CD14-positive monocyte (primary cell): ENCODE measurements at regions not wholly inside any gene's neighbourhood (a gene's known extent, or its start where the extent isn't known, plus 50 kb on each side); places are given as distances from the start of the nearest gene placed in this dataset.

Experiments used
- DNase-seq, 3 donors: peaks; one replicate each; pipeline ENCODE4 v3.0.0-alpha.2; 2011 to 2022
- H2AFZ ChIP-seq: 2 replicates; pipeline ENCODE4 v1.6.0; 2012; ENCODE audit warnings: mild to moderate bottlenecking, low read depth, low read length, inconsistent platforms; ENCODE audit not compliant: insufficient read depth, poor library complexity, severe bottlenecking
- H3K27ac ChIP-seq, 2 donors: 1 replicate in 1 of 2; 2 replicates in 1 of 2; pipeline ENCODE4 v1.5.1; 2012 to 2013; ENCODE audit warnings: low read length in 2 of 2, control low read depth in 1 of 2, inconsistent platforms in 1 of 2, low read depth in 1 of 2, mild to moderate bottlenecking in 1 of 2
- H3K27me3 ChIP-seq, 2 donors: one replicate each; pipeline versions ENCODE4 v1.6.0 to v1.6.1; 2011 to 2013; ENCODE audit warnings: low read length in 2 of 2; ENCODE audit not compliant: control insufficient read depth in 2 of 2, insufficient read depth in 2 of 2
- H3K36me3 ChIP-seq, 2 donors: replicated peaks in 1 of 2; 1 replicate in 1 of 2; 2 replicates in 1 of 2; pipeline versions ENCODE4 v1.5.1 to v1.6.1; 2012 to 2013; ENCODE audit warnings: low read length in 2 of 2, control low read depth in 1 of 2, inconsistent platforms in 1 of 2, mild to moderate bottlenecking in 1 of 2; ENCODE audit not compliant: insufficient read depth in 2 of 2, control insufficient read depth in 1 of 2
- H3K4me1 ChIP-seq, 2 donors: 1 replicate in 1 of 2; 2 replicates in 1 of 2; pipeline versions ENCODE4 v1.5.1 to v1.6.1; 2012 to 2013; ENCODE audit warnings: low read length in 2 of 2, control low read depth in 1 of 2, inconsistent platforms in 1 of 2, mild to moderate bottlenecking in 1 of 2, moderate library complexity in 1 of 2; ENCODE audit not compliant: insufficient read depth in 2 of 2, control insufficient read depth in 1 of 2
- H3K4me2 ChIP-seq: replicated peaks from 2 replicates; pipeline ENCODE3; 2012; ENCODE audit warnings: low read length, moderate library complexity, mild to moderate bottlenecking; ENCODE audit not compliant: poor library complexity, severe bottlenecking; ENCODE audit errors: extremely low read depth
- H3K4me3 ChIP-seq, 3 experiments: fragments of 200-600 bp in 1 of 3; sonication (generic) in 1 of 3; replicated peaks in 1 of 3; 1 replicate in 2 of 3; 2 replicates in 1 of 3; pipeline ENCODE4 v1.5.1; 2011 to 2013; ENCODE audit warnings: low read length in 3 of 3, mild to moderate bottlenecking in 3 of 3, control low read depth in 2 of 3, low read depth in 2 of 3, inconsistent platforms in 1 of 3, moderate library complexity in 1 of 3
- H3K79me2 ChIP-seq: 2 replicates; pipeline ENCODE4 v1.6.0; 2012; ENCODE audit warnings: mild to moderate bottlenecking, control low read depth, inconsistent platforms, low read length, moderate library complexity; ENCODE audit not compliant: insufficient read depth
- H3K9ac ChIP-seq: 2 replicates; pipeline ENCODE4 v1.6.0; 2017; ENCODE audit warnings: low read length, mild to moderate bottlenecking; ENCODE audit not compliant: insufficient read depth, poor library complexity, severe bottlenecking
- H3K9me3 ChIP-seq, 2 donors: replicated peaks in 1 of 2; 1 replicate in 1 of 2; 2 replicates in 1 of 2; pipeline versions ENCODE4 v1.5.1 to v1.6.1; 2012 to 2013; ENCODE audit warnings: low read length in 2 of 2, control low read depth in 1 of 2; ENCODE audit not compliant: control insufficient read depth in 1 of 2, insufficient read depth in 1 of 2
- H4K20me1 ChIP-seq: 2 replicates; pipeline ENCODE4 v1.6.0; 2012; ENCODE audit warnings: mild to moderate bottlenecking, low read length, control low read depth, moderate library complexity; ENCODE audit not compliant: insufficient read depth
- H3K27ac Mint-ChIP-seq, 7 donors: one replicate each; pipeline ENCODE4 v1.8.0; 2020; ENCODE audit warnings: mild to moderate bottlenecking in 7 of 7, mixed read lengths in 7 of 7, moderate library complexity in 6 of 7, inconsistent platforms in 2 of 7
- H3K27me3 Mint-ChIP-seq, 3 donors: one replicate each; pipeline ENCODE4 v1.8.0; 2021 to 2022; ENCODE audit warnings: low read depth in 3 of 3, mild to moderate bottlenecking in 3 of 3, mixed read lengths in 3 of 3, moderate library complexity in 3 of 3, inconsistent platforms in 1 of 3
- H3K36me3 Mint-ChIP-seq, 2 donors: one replicate each; pipeline ENCODE4 v1.8.0; 2020; ENCODE audit warnings: mixed read lengths in 2 of 2, inconsistent platforms in 1 of 2, mild to moderate bottlenecking in 1 of 2
- H3K4me1 Mint-ChIP-seq: one replicate; pipeline ENCODE4 v1.8.0; 2020; ENCODE audit warnings: mild to moderate bottlenecking, mixed read lengths
- H3K4me3 Mint-ChIP-seq, 2 donors: one replicate each; pipeline ENCODE4 v1.8.0; 2020; ENCODE audit warnings: mild to moderate bottlenecking in 2 of 2, mixed read lengths in 2 of 2, moderate library complexity in 1 of 2
- H3K9me3 Mint-ChIP-seq, 7 donors: one replicate each; pipeline ENCODE4 v1.8.0; 2020 to 2022; ENCODE audit warnings: mixed read lengths in 7 of 7, mild to moderate bottlenecking in 6 of 7, moderate library complexity in 6 of 7, inconsistent platforms in 2 of 7
- CTCF ChIP-seq: fragments of 200-600 bp; IDR thresholded peaks from one replicate; pipeline ENCODE4 v1.8.0; 2022; ENCODE audit warnings: antibody characterized with exemption, mild to moderate bottlenecking
- WGBS: methylation state at CpG from one replicate; pipeline ENCODE4 v1.1.5; 2013; ENCODE audit warnings: missing lambda C conversion rate; ENCODE audit not compliant: insufficient coverage; 5-methylcytosine and 5-hydroxymethylcytosine counted together
- intact Hi-C, 2 donors: fragments of 100-400 bp; cut with micrococcal nuclease; formaldehyde crosslinking; loops; one replicate each; pipeline versions ENCODE4 v1.15.0 to v1.15.1; 2023

GRCh38 chr2:6788614-6789013 lies 77.1 kb downstream of the CMPK2 start:
- no peak overlapping the region for H2AFZ ChIP-seq
- no peaks in the 10 kb centered on the region for H3K36me3 Mint-ChIP-seq
- no peak overlapping the region for H3K4me3 Mint-ChIP-seq
- H3K4me3 ChIP-seq = no peak overlapping the region
- peaks cover 11 to 14% of the 10 kb centered on the region in 2 donors for H3K4me1 ChIP-seq
- H4K20me1 ChIP-seq = no peaks in the 10 kb centered on the region
- H3K27ac Mint-ChIP-seq = no peak overlapping the region
- TF ChIP-seq CTCF = no peak
- H3K27me3 Mint-ChIP-seq = peaks cover 0 to 9% (median 5%) of the 10 kb centered on the region in 3 donors
- no peaks in the 10 kb centered on the region for H3K27me3 ChIP-seq
- no peak for DNase-seq
- no peaks in the 10 kb centered on the region for H3K79me2 ChIP-seq
- no peaks in the 10 kb centered on the region for H3K9me3 ChIP-seq
- no peaks in the 10 kb centered on the region for H3K36me3 ChIP-seq
- no CpG with 5 or more reads among the region's 2 CpGs for WGBS
- no peak overlapping the region for H3K4me2 ChIP-seq
- H3K9me3 Mint-ChIP-seq = peaks cover 0 to 5% (median 0%) of the 10 kb centered on the region in 7 donors
- H3K9ac ChIP-seq = no peak overlapping the region
- intact Hi-C loops = no loop called here
- peaks cover 22% of the 10 kb centered on the region for H3K4me1 Mint-ChIP-seq
- H3K27ac ChIP-seq = no peak overlapping the region

DNA sequence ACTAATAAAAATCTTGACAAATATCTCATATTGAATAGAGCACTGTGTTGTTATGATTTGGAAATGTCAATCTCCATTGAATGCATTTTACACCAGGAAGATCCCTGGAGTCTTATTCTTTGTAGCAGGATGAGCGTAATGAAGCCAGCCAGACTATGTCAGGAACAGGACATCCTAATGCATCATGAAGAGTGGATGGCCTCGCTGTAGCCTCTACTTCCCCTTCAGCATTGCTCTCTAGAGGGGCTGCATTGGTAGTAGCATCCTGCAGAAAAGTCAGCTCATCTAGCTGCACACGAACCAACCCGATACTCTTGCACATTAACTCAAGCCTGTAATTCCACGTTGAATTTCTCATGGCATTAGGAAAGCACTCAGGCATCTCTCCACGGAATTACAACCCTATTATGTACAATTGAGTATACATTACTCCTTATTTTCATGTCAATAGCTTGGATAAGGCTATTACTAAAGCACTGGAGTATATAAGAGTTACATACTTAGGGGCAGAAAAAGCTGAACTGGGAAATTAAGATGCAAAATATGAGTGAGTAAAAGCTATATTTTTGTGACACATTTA lies 76.1 kb downstream of the CMPK2 start:
- no peak overlapping the region for H3K9ac ChIP-seq
- no peak overlapping the region for H2AFZ ChIP-seq
- H3K4me3 Mint-ChIP-seq = no peak overlapping the region
- no peak for TF ChIP-seq CTCF
- H3K36me3 ChIP-seq = no peaks in the 10 kb centered on the region
- H3K27me3 ChIP-seq = no peaks in the 10 kb centered on the region
- H3K4me2 ChIP-seq = no peak overlapping the region
- no CpG with 5 or more reads among the region's 6 CpGs for WGBS
- no peaks in the 10 kb centered on the region for H4K20me1 ChIP-seq
- H3K27me3 Mint-ChIP-seq = peaks cover 0 to 10% (median 5%) of the 10 kb centered on the region in 3 donors
- H3K4me1 ChIP-seq = peaks cover under 1 to 4% of the 10 kb centered on the region in 2 donors
- H3K4me3 ChIP-seq = no peak overlapping the region
- peaks cover 0 to 5% (median 0%) of the 10 kb centered on the region in 7 donors for H3K9me3 Mint-ChIP-seq
- intact Hi-C loops = no loop called here
- no peak overlapping the region for H3K27ac ChIP-seq
- H3K4me1 Mint-ChIP-seq = peaks cover 12% of the 10 kb centered on the region
- H3K79me2 ChIP-seq = no peaks in the 10 kb centered on the region
- DNase-seq = no peak
- H3K27ac Mint-ChIP-seq = no peak overlapping the region
- no peaks in the 10 kb centered on the region for H3K36me3 Mint-ChIP-seq
- no peaks in the 10 kb centered on the region for H3K9me3 ChIP-seq
